LoVo (cell line): ENCODE measurements at regions not wholly inside any gene's neighbourhood (a gene's known extent, or its start where the extent isn't known, plus 50 kb on each side); places are given as distances from the start of the nearest gene placed in this dataset.

Experiments
- DNase-seq: peaks from one replicate; pipeline ENCODE4 v3.0.0-alpha.2; 2016; ENCODE audit warnings: low spot score

- no peak for DNase-seq
These were observed 493.6 kb downstream of the EPM2A start for GRCh38 chr6:145241721-145242120.

- DNase-seq: no peak
These were observed 490.8 kb downstream of the EPM2A start for GRCh38 chr6:145244349-145245100.

- DNase-seq: no peak
These were observed 490.2 kb downstream of the EPM2A start for GRCh38 chr6:145245119-145245518.

- DNase-seq: no peak
These were observed 487.5 kb downstream of the EPM2A start for GRCh38 chr6:145247692-145248419.

GRCh38 chr6:145250436-145250835 is 484.9 kb downstream of the EPM2A start:
- DNase-seq: no peak

- DNase-seq: no peak
These were observed 482.6 kb downstream of the EPM2A start for GRCh38 chr6:145252737-145253136.

- DNase-seq: no peak
These were observed 480.5 kb downstream of the EPM2A start for GRCh38 chr6:145254649-145255401.

GRCh38 chr6:145257704-145258103 is 477.6 kb downstream of the EPM2A start:
- DNase-seq: no peak

GRCh38 chr6:145258122-145258521 is 477.2 kb downstream of the EPM2A start:
- no peak for DNase-seq

- DNase-seq: no peak
These were observed 474.7 kb downstream of the EPM2A start for GRCh38 chr6:145260484-145261175.

GRCh38 chr6:145261758-145262157 is 473.6 kb downstream of the EPM2A start:
- DNase-seq: no peak

GRCh38 chr6:145262771-145263170 is 472.5 kb downstream of the EPM2A start:
- DNase-seq: no peak

- no peak for DNase-seq
These were observed 471.5 kb downstream of the EPM2A start for GRCh38 chr6:145263778-145264211.

GRCh38 chr6:145266432-145267075 is 468.8 kb downstream of the EPM2A start:
- DNase-seq: no peak

- no peak for DNase-seq
These were observed 468.0 kb downstream of the EPM2A start for GRCh38 chr6:145267076-145267867.

GRCh38 chr6:145270464-145270863 is 464.9 kb downstream of the EPM2A start:
- no peak for DNase-seq

- no peak for DNase-seq
These were observed 464.3 kb downstream of the EPM2A start for GRCh38 chr6:145271040-145271439.

- DNase-seq: no peak
These were observed 463.7 kb downstream of the EPM2A start for GRCh38 chr6:145271577-145271976.

- DNase-seq: no peak
These were observed 463.1 kb downstream of the EPM2A start for GRCh38 chr6:145272246-145272645.

- DNase-seq: no peak
These were observed 462.2 kb downstream of the EPM2A start for GRCh38 chr6:145273136-145273535.

GRCh38 chr6:145274083-145274482 is 461.2 kb downstream of the EPM2A start:
- no peak for DNase-seq
